Loucy (cell line): ENCODE measurements at regions not wholly inside any gene's neighbourhood (a gene's known extent, or its start where the extent isn't known, plus 50 kb on each side); places are given as distances from the start of the nearest gene placed in this dataset.

Experiments
- CTCF ChIP-seq: fragments of 200-600 bp; sonication (generic); conservative IDR thresholded peaks from 2 replicates; pipeline ENCODE4 v1.5.1; 2014; ENCODE audit warnings: mild to moderate bottlenecking, antibody characterized with exemption, low read length
- EZH2phosphoT487 ChIP-seq: fragments of 200-600 bp; IDR thresholded peaks from 2 replicates; pipeline ENCODE4 v1.6.1; 2018; ENCODE audit warnings: antibody characterized with exemption, mild to moderate bottlenecking, moderate library complexity, borderline replicate concordance

GRCh38 chr22:25397616-25398015 is 166.9 kb upstream of the GRK3 start:
- TF ChIP-seq CTCF (no peak), EZH2phosphoT487 (no peak)
